HG02938 (cell line): ENCODE measurements at regions not wholly inside any gene's neighbourhood (a gene's known extent, or its start where the extent isn't known, plus 50 kb on each side); places are given as distances from the start of the nearest gene placed in this dataset.
"Not testable (repeated sequence)": the region's sequence is repeated elsewhere in the genome, so short reads cannot be mapped to it uniquely, and the experiment has no call there.

ENCODE experiments used
- ATAC-seq: cut with Tn5 transposase; IDR thresholded peaks from one replicate; pipeline ENCODE4 v1.9.1; 2021; ENCODE audit warnings: mild to moderate bottlenecking, moderate library complexity; ENCODE audit not compliant: unreplicated experiment

DNA sequence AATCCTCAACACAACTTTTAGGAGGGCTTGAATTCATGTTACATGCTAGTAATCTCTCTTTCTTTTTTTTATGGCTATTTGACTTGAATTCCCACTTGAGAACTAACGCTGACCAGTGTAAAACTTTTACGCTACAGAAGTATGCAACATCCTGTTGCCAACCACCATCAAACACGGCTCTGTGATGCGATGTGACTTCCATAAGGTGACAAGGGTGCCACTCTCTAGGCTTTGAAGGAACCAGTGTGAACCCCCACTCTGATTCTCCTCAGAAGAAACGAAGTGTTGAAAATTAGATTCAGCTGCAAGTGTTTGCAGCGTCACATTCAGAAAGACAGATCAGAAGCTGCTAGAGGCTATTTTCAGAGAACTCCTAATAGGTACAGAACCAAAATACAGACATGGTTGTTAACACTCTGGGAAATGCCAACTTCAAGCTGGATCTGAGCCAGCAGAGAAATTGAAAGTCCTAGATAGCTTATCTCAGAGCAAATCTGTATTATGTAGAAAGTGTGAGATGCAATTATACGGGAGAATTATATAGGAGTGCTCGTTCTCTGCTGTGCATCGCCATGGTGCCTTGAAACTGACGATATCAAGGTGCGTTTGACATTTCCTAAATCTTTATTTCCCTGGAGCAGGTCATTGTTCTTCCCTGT, 271.2 kb downstream of the LPIN1 start:
- ATAC-seq = no peak

DNA sequence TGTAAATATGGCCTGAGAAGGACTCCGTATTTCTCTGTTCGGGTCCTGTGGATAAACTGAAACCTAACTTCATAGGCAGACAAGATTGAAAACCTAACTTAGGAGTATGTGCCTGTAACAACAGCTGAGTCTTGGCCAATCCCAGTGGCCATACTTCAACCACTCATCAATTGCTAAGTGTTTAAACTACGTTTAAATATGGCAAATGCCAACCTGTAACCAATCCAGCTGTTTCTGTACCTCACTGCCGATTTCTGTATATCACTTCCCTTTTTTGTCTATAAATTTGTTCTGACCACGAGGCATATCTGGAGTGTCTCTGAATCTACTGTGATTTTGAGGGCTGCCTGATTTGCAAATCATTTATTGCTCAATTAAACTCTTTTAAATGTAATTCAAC, 272.3 kb downstream of the LPIN1 start:
- ATAC-seq = not testable (repeated sequence)

DNA sequence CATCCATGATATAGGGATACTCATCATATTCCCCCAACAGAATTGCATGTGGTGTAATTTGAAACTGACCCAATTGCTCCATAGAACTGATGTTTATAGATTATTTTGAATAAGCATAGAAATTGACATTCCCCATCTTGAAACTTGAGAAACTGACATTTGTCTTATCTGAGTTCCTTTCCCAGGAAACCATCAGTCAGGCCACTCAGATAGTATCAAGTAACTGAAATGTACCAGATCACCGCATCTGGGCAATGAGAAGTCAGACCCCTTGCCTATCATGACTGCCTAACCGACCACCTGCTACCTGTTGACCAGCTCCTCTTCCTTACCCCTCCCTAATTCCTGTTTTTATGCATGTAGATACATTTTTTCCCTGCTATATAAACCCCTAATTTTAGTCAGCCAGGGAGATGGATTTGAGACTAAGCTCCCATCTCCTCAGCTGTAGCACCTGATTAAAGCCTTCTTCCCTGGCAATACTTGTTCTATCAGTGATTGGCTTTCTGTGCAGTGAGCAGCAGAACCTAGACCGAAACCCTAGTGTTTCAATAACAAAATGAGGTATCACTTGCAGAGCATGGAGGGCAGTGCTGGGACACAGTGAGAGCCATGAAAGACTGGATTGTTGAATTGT, 274.5 kb downstream of the LPIN1 start:
- no peak for ATAC-seq

DNA sequence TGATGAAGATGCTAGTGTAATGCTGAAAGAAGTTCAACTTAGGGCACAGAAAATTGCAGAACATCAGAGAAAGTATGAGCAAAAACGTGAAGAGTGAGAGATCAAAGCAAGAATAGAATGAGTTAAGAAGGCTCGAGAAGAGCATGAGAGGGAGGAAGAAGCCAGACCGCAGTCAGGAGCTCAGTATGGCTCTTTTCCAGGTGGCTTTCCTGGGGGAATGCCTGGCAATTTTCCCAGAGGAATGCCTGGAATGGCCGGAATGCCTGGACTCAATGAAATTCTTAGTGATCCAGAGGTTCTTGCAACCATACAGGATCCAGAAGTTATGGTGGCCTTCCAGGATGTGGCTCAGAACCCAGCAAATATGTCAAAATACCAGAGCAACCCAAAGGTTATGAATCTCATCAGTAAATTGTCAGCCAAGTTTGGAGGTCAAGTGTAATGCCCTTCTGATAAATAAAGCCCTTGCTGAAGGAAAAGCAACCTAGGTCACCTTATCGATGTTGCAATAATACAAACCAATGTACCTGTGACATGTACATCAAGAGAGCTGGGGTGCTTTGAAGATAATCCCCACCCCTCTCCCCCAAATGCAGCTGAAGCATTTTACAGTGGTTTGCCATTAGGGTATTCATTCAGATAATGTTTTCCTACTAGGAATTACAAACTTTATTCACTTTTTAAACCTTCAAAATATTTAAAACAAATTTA, 277.9 kb downstream of the LPIN1 start:
- not testable (repeated sequence) for ATAC-seq

DNA sequence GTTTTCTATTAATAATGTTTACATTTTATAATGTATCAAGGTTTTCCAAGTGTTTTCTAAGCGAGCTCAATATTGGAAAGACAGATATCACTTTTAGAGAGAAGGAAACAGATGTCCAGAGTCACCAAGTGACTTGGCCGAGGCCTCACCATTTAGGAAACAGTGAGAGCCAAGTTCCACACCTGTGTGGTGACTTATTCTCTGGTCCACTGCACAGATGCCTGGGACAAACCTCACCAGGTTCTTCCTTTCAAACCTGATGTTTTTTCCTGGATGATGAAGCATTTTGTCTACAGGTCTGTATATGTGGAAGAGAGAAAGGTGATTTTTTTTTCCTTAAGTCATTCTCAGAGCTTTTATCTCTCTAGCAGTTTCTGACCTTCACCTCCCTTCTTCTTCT, 280.7 kb downstream of the LPIN1 start:
- no peak for ATAC-seq

DNA sequence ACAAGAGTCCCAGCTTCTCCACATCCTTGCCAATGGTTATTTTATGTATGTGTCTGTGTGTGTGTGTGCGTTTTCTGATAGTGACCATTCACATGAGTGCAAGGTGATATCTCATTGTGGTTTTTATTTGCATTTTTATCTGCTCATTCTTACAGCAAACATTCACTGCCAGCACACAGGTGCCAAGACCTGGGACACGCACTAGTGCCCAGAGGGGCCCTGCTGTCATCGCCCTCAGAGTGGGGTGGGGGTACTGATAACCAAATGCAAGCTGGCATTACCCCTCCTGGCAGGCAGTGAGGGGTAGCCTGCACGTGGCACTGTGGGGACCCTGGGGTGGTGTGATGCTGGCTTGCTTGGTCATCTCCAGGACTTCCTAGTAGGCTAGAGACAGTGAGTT, 285.4 kb downstream of the LPIN1 start:
- ATAC-seq = no peak

DNA sequence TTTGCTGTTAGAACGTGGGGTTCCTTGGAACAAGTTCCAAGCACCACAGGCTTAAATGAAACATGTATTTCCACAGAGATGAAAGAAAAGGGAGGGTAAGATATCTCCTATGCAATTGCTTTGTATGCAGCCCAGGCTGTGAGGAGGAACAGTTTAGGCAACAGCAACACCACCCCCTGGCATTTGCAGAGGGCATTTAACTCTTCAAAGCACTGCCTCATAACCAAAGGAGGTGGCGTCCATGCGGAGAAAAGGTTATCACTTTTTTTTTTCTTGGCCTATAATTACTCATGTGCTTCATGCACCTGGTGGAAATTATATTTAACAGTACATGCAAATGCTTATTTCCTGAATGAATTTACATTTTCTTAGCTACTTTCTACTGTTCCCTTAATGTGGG, 286.0 kb downstream of the LPIN1 start:
- peak; percentile 86 for ATAC-seq

DNA sequence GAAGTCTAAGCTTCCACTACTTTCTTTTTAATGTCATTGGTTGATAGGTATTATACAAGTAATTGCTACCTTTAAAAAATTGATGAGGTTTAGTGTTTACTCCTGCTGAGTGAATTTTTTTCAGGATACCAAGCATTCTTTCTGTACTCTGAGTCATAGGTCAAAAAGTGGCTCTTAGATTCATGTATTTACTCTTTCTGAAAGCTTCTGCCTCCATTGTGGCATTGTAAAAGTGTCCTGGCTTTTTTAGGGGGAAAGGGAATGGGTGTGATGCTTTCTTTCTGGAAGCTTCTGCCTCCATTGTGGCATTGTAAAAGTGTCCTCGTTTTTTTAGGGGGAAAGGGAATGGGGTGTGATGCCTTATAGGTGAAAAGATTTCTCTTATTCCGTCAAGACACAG, 286.5 kb downstream of the LPIN1 start:
- ATAC-seq = no peak

DNA sequence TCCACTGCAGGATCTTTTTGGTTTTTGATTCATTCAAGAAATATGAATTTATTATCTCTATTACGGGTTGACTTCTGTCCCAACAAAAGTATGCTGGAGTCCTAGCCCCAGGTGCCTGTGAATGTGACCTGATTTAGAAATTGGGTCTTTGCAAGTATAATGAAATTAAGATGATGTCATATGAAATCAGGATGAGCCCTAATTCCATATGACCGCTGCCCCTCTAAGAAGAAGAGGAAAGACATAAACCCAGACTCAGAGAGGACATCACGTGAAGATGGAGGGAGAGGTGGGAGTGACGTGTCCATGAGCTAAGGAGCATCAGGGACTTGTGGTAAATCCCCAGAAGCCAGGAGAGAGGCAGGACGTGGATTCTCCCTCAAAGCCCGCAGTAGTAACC, 287.1 kb downstream of the LPIN1 start:
- ATAC-seq = no peak

DNA sequence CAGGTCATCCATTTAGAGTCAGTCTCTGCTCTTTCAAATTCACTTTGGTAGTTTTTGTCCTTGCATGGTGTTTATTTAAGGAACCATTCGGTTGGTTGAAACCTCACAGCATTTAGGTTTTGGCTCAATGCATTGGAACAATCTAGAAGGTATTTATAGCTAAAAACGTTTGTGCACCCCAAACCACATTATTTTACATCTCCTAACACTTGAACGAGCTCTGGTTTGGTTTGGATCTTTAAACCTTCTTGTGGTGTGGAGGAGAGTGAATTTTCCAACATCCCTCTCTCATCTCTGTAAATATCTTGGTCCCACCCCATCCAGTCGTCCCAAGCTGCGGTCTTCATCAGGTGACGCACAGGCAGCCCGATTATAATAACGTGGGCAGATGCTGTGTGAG, 287.9 kb downstream of the LPIN1 start:
- ATAC-seq = no peak

DNA sequence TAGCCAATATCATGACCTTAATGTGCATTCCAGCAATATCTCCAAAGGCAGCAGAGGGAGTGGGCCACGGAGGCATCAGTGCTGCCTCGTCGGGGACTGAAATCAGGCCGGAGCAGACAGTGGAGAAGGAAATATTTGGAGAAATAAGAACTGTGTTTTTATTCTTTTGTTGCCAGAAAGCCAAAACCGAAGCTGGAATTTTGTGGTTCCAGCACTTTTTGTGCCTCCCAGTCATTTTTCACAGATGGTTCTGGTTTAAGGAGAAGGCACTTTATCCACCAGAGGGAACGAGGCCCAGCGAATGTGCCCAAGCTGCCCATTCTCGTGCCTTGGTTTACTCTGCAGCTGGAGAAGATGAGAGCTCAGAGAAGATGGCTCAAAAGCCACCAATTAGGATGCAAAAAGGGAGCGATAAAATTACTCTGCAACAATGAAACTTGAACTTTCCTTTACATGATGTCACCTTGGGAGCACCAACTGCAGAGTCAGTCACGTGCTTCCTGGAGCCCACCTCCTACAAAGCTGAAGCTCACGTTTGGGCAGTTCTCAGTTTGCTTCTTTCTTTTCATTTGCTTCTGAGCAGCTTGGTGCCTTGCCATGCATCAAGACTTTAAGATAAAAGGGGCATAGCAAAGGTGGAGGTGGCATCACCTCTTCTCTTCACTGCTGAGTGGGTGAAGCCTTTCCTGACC, 288.7 kb downstream of the LPIN1 start:
- ATAC-seq = no peak

DNA sequence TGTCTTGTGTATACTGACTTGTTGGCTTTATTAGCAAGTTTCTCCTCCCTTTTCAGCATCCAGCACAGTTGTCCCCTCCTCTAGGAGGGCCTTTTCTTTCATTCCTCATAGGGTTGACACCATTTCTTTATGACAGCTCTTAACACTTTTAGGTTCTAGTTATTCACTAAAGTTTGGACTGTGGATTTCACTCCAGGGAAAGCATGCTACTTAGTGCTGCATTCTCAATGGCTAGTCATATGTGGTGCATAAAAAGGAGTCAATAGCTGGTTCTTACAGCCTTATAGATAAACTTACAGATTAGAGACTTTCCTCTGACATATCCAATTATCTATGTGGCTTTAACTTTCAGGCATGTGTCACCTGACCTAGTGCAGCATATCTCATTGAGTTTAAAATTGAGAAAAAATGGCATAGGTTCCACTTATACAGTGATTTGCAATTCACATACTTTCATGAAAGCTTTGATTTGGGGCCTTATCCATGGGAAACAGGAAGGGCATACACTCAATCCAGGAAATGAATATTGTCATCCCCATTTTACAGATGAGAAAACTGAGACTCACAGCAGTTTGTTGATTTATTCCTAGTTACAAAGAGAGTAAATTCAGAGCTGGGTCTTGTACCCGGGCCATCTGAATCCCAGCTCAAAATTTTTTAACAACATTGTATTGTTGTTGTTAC, 289.7 kb downstream of the LPIN1 start:
- ATAC-seq = no peak

DNA sequence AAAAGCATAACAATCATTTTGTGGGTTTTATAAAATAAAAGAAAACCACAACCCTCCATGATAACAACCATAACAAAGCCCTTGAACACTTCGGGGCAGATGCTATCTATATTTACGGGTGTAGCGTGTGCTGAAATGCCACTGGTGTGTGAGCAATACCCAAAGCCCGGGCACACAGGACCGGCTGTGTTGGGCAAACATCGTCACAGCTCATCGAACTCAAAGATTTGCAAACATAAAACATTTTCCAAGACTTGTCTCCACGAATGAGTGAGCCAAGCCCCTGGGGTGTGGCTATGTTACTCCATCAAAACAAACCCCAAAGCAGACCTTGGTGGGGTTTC, 290.2 kb downstream of the LPIN1 start:
- ATAC-seq = no peak

DNA sequence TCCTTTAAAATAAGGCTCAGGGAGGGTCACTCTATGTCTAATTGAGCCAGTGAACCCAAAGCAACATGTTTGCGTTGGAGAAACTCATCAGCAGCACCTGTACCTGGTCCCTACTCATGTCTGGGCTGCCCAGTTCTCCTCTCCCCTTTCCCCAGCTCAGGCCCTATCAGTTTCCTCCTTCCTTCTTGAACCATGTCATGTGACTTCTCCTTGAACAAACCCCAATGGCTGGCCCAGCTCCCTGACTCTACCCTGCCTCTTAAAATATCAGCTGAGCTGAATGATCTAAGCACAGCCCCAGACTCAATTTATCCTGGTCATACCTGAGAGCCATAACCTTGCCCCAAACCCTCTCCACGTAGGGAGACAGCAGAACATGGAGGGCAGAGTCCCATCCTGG, 290.9 kb downstream of the LPIN1 start:
- ATAC-seq = no peak

DNA sequence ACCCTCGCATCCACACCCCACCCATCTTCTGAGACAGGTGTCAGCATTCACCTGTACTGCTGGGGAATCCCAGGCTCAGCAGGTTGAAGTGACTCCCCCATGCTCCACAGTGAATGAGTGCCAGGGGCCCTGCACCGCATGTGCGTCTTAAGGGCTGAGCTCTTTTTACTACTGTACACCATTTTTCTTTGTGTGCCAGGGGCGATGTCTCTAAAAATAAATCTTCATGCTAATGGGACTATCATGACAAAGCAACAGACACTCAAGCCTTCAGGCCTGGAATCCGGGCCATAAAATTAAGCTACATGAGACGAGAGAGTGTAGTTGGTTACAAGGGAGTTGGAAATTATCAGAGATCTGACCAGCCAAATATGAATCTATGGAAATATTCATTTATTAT, 294.8 kb downstream of the LPIN1 start:
- no peak for ATAC-seq

DNA sequence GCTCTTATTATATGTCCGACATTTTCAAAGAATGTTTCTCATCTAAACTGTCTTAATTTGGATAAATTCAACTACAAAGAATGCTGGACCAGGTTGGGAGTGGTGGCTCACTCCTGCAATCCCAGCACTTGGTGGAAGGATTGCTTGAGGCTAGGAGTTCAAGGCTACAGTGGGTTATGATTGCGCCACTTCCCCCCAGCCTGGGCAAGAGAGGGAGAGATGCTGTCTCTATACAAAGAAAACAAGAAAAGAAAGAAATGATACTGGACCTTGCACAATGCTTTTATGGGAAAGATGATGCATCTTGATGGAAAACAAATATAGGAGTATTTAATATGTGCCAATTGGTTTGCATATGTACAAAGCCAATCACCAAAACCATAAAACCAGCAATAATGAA, 296.7 kb downstream of the LPIN1 start:
- no peak for ATAC-seq

DNA sequence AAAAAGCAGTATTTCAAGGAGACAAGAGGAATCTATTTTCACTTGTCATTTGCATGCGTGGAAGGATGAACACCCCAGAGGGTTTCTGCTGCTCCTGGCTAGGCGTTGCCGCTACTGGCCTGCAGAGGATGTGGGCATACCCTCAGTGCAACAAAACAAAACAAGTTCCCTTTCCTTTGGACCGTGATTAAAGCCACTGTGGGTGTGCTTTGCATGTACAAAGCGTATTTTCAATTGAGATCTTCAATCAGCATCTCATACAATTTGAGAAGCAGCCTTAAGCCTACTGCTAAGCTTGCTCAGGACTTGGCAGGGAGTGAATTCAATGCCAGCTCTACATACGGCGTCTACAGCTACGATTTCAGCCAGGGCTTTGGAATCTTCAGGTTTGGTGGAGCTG, 298.4 kb downstream of the LPIN1 start:
- ATAC-seq = peak; percentile 46

DNA sequence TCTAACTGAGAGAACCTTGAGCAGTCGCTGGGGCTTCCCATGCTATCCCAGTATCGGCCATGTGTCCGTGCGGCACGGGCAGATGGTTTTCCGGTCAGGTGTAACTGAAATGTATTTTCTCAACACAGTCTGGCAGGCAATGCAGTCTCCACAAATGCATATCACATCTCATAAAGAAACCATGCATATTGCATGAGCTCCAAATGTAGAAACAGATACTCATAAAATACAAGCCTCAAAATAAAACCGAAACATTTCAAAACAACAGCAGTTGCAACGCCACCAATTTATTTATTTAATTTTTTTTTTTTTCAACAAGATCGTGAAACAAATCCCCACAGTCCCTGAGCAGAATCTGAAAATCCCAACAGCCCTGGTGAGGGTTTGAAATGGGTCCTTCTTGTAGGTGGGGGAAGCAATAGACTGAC, 299.4 kb downstream of the LPIN1 start:
- ATAC-seq = peak; percentile 44

DNA sequence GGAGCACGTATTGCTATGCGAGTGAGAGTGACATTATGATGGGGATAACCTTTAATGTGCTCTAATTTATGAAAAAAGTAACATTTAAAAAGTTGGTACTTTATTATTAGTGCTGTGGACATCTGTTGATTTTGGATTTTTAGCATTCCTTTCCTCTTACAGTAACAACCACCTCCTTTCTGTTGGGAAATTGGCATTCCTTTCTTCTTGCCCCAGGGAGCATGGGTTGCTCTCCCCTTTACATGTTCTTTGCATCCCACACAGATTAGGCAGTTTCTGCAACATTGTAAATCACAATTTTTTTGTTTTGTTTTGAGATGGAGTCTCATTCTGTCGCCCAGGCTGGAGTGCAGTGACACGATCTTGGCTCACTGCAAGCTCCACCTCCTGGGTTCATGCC, 300.2 kb downstream of the LPIN1 start:
- no peak for ATAC-seq

DNA sequence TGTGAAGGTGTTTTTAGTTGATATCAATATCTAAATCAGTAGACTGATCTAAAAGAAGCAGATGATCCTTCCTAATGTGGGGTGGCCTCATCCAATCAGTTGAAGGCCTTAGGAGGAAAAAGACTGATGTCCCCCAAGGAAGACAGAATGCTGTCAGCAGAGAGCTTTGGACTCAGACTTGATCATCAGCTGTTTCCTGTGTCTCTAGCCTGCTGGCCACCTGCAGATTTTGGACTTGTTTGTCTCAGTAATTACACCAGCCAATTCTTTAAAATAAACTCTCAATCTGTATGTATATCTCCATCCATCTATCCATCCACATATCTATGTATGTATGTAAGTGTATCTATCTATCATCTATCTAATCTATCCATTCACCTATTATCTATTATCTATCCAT, 301.3 kb downstream of the LPIN1 start:
- no peak for ATAC-seq

DNA sequence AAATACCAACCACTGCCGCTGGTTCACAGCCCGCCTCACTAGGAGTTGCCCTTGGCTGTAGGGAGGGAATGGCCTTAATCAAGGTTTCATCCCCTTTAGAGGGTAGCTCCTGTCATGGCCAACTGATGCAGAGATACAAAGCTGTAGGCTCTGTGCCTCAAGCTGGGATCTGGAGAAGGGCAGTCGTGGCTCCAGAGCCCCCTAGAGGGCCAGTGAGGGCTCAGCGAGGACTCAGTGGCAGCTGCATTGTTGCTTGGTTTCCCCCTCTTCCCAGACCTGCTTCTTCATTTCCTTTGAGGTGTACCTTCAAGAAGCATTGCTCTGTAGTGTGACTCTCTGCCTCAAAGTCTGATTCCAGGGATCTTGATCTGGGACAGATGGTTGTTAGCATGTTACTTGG, 302.1 kb downstream of the LPIN1 start:
- no peak for ATAC-seq
